DOHH2 (cell line): ENCODE measurements at regions not wholly inside any gene's neighbourhood (a gene's known extent, or its start where the extent isn't known, plus 50 kb on each side); places are given as distances from the start of the nearest gene placed in this dataset.

Experiments used
- H3F3A ChIP-seq: fragments of 200-600 bp; sonication (generic), shearing (Covaris generic); 2 replicates; pipeline ENCODE4 v1.6.0; 2016; ENCODE audit warnings: antibody characterized with exemption, mild to moderate bottlenecking; ENCODE audit not compliant: control insufficient read depth, insufficient read depth
- H3K27ac ChIP-seq: fragments of 200-600 bp; sonication (generic); 2 replicates; pipeline ENCODE4 v1.5.1; 2014; ENCODE audit warnings: low read depth, mild to moderate bottlenecking, low read length, moderate library complexity
- H3K27me3 ChIP-seq: fragments of 200-600 bp; sonication (generic); 2 replicates; pipeline ENCODE4 v1.6.1; 2014; ENCODE audit warnings: mild to moderate bottlenecking, low read length, mixed read lengths; ENCODE audit not compliant: control insufficient read depth
- H3K36me3 ChIP-seq: fragments of 200-600 bp; sonication (generic); 2 replicates; pipeline ENCODE4 v1.6.1; 2014; ENCODE audit warnings: mild to moderate bottlenecking, low read length, moderate library complexity, mixed read lengths; ENCODE audit not compliant: control insufficient read depth
- H3K4me1 ChIP-seq: fragments of 200-600 bp; sonication (generic); 2 replicates; pipeline ENCODE4 v1.6.1; 2014; ENCODE audit warnings: mild to moderate bottlenecking, low read length, mixed read lengths; ENCODE audit not compliant: control insufficient read depth
- H3K4me2 ChIP-seq: fragments of 200-600 bp; sonication (generic); 2 replicates; pipeline ENCODE4 v1.6.0; 2014; ENCODE audit warnings: mild to moderate bottlenecking, low read length, moderate library complexity
- H3K4me3 ChIP-seq: fragments of 200-600 bp; sonication (generic); 2 replicates; pipeline ENCODE4 v1.5.1; 2014; ENCODE audit warnings: mild to moderate bottlenecking, low read length, mixed read lengths
- H3K79me2 ChIP-seq: fragments of 200-600 bp; sonication (generic); 2 replicates; pipeline ENCODE4 v1.6.1; 2014; ENCODE audit warnings: mild to moderate bottlenecking, low read length, mixed read lengths; ENCODE audit not compliant: control insufficient read depth
- H3K9me2 ChIP-seq: fragments of 200-600 bp; sonication (generic); replicated peaks from 2 replicates; pipeline ENCODE4 v1.6.1; 2014; ENCODE audit warnings: mild to moderate bottlenecking, low read length, mixed read lengths; ENCODE audit not compliant: control insufficient read depth
- H3K9me3 ChIP-seq: fragments of 200-600 bp; sonication (generic); 2 replicates; pipeline ENCODE4 v1.6.1; 2014; ENCODE audit warnings: antibody characterized with exemption, low read length, mixed read lengths; ENCODE audit not compliant: control insufficient read depth, insufficient read depth
- H4K20me1 ChIP-seq: fragments of 200-600 bp; sonication (generic); 2 replicates; pipeline ENCODE4 v1.6.0; 2014; ENCODE audit warnings: low read depth, mild to moderate bottlenecking, antibody characterized with exemption, low read length, moderate library complexity; ENCODE audit not compliant: control insufficient read depth, insufficient read depth
- EZH2phosphoT487 ChIP-seq: fragments of 200-600 bp; sonication (generic); IDR thresholded peaks from 2 replicates; pipeline ENCODE4 v1.6.1; 2017; ENCODE audit warnings: borderline replicate concordance, mild to moderate bottlenecking, antibody characterized with exemption, low read length, moderate library complexity, mixed read lengths
- TF ChIP-seq, protein P1 (sequence below): fragments of 200-600 bp; sonication (generic); IDR thresholded peaks from one replicate; pipeline ENCODE4 v1.5.1; 2014; ENCODE audit warnings: antibody characterized with exemption, mild to moderate bottlenecking, low read depth, low read length; ENCODE audit not compliant: poor library complexity, severe bottlenecking

DNA sequence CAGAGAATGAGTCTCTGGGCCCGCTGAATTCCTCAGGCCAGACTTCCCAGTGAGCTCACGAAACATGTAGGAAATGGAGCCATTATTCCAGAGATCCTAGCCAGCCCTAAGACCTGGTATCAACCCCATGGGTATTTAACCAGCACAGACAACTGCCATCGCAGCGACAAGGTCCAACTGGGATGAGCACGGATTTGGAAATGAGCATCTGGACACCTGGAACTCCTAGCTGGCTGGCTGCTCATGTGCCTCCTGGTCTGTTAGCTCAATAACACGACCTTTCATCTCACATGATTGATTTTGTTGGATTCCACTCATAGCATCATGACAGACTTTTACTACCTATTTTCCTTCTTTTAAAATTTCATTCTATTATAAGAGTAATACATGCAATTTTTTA lies 51.0 kb downstream of the POU3F3 start:
- Histone ChIP-seq H3K36me3 (no peaks in the 10 kb centered on the region), H3K4me2 (no peak overlapping the region), H3K79me2 (no peaks in the 10 kb centered on the region), H3K27me3 (no peaks in the 10 kb centered on the region), H3K9me2 (no peaks in the 10 kb centered on the region), H3F3A (no peaks in the 10 kb centered on the region), H3K4me3 (no peak overlapping the region), H3K9me3 (no peaks in the 10 kb centered on the region), H4K20me1 (no peaks in the 10 kb centered on the region), H3K4me1 (no peaks in the 10 kb centered on the region), H3K27ac (no peak overlapping the region)
- TF ChIP-seq EZH2phosphoT487: no peak
- TF ChIP-seq, protein P1, sequence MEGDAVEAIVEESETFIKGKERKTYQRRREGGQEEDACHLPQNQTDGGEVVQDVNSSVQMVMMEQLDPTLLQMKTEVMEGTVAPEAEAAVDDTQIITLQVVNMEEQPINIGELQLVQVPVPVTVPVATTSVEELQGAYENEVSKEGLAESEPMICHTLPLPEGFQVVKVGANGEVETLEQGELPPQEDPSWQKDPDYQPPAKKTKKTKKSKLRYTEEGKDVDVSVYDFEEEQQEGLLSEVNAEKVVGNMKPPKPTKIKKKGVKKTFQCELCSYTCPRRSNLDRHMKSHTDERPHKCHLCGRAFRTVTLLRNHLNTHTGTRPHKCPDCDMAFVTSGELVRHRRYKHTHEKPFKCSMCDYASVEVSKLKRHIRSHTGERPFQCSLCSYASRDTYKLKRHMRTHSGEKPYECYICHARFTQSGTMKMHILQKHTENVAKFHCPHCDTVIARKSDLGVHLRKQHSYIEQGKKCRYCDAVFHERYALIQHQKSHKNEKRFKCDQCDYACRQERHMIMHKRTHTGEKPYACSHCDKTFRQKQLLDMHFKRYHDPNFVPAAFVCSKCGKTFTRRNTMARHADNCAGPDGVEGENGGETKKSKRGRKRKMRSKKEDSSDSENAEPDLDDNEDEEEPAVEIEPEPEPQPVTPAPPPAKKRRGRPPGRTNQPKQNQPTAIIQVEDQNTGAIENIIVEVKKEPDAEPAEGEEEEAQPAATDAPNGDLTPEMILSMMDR: no peak

DNA sequence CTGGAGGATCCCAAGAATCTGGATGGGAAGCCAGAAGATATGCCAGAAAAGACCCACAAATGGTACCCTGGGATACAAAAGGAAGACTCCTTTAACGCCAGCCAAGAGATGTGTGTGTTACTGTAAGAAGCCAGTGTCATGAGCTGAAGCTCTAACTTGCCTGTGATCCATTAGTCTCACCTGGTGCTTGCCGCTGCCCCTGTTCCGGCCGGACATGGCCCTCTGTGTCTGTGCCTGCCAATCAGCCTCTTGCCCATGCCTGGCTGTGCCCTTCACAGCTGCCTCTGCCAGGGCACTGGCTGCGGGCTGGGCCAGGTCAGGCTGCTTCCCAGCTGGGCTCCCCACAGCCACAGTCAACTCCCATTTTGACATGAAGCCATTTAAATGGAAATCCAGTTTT lies 55.4 kb downstream of the POU3F3 start:
- Histone ChIP-seq H3K9me2 (no peaks in the 10 kb centered on the region), H3K27me3 (no peaks in the 10 kb centered on the region), H3F3A (no peaks in the 10 kb centered on the region), H3K27ac (no peak overlapping the region), H3K79me2 (no peaks in the 10 kb centered on the region), H3K4me1 (no peaks in the 10 kb centered on the region), H3K4me3 (no peak overlapping the region), H3K4me2 (no peak overlapping the region), H3K36me3 (no peaks in the 10 kb centered on the region), H4K20me1 (no peaks in the 10 kb centered on the region), H3K9me3 (no peaks in the 10 kb centered on the region)
- TF ChIP-seq EZH2phosphoT487: no peak
- TF ChIP-seq, protein P1: no peak

DNA sequence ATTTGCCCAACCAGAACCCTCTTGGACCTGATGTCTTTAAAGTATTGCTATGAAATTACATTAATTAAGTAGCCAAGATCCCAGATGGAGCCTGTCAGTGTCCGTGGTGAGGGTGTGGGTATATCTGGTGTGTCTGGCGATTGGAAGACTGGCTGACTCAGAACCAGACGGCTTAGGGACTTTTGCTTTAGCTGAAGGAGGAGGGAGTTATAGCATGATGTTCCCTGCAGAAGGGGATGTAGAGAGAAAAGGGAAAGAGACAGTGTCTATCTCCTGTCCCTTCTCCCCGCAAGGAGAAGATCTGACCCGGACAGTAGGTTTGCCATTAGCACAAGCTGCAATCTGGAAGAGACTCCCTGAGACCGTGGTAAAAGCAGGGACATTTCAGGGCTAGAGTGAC lies 60.6 kb downstream of the POU3F3 start:
- H3K9me3 ChIP-seq: no peaks in the 10 kb centered on the region
- H3K4me2 ChIP-seq: no peak overlapping the region
- no peaks in the 10 kb centered on the region for H3K9me2 ChIP-seq
- no peaks in the 10 kb centered on the region for H3K36me3 ChIP-seq
- TF ChIP-seq, protein P1: no peak
- no peak for TF ChIP-seq EZH2phosphoT487
- no peak overlapping the region for H3K4me3 ChIP-seq
- H3F3A ChIP-seq: no peaks in the 10 kb centered on the region
- H3K27me3 ChIP-seq: no peaks in the 10 kb centered on the region
- no peaks in the 10 kb centered on the region for H3K79me2 ChIP-seq
- H4K20me1 ChIP-seq: no peaks in the 10 kb centered on the region
- no peaks in the 10 kb centered on the region for H3K4me1 ChIP-seq
- H3K27ac ChIP-seq: no peak overlapping the region
